ENCODE measurements at regions not wholly inside any gene's neighbourhood (a gene's known extent, or its start where the extent isn't known, plus 50 kb on each side); places are given as distances from the start of the nearest gene placed in this dataset.

GRCh38 chr10:128473396-128473795 lies 347.2 kb upstream of the MKI67 start:
- no peak for DNase-seq

- no peak for DNase-seq
Measured at GRCh38 chr10:128473911-128474310, 347.7 kb upstream of the MKI67 start.

- DNase-seq, result no peak
Measured at GRCh38 chr10:128474571-128474970, 348.3 kb upstream of the MKI67 start.

GRCh38 chr10:128475686-128476367 lies 349.6 kb upstream of the MKI67 start:
- no peak for DNase-seq

GRCh38 chr10:128476368-128476725 lies 350.1 kb upstream of the MKI67 start:
- no peak for DNase-seq

GRCh38 chr10:128476845-128477244 lies 350.6 kb upstream of the MKI67 start:
- no peak for DNase-seq

GRCh38 chr10:128480601-128481000 lies 354.4 kb upstream of the MKI67 start:
- DNase-seq, result no peak

- no peak for DNase-seq
Measured at GRCh38 chr10:128481152-128481840, 355.1 kb upstream of the MKI67 start.

- no peak for DNase-seq
Measured at GRCh38 chr10:128482052-128482451, 355.8 kb upstream of the MKI67 start.

GRCh38 chr10:128483216-128483615 lies 357.0 kb upstream of the MKI67 start:
- DNase-seq, result no peak

GRCh38 chr10:128484041-128484440 lies 357.8 kb upstream of the MKI67 start:
- no peak for DNase-seq

- no peak for DNase-seq
Measured at GRCh38 chr10:128485701-128486235, 359.5 kb upstream of the MKI67 start.

- no peak for DNase-seq
Measured at GRCh38 chr10:128487517-128487916, 361.3 kb upstream of the MKI67 start.

- no peak for DNase-seq
Measured at GRCh38 chr10:128489324-128490247, 363.4 kb upstream of the MKI67 start.

- DNase-seq, result no peak
Measured at GRCh38 chr10:128491686-128492085, 365.5 kb upstream of the MKI67 start.

GRCh38 chr10:128493811-128494210 lies 367.6 kb upstream of the MKI67 start:
- no peak for DNase-seq

GRCh38 chr10:128494665-128495064 lies 368.4 kb upstream of the MKI67 start:
- no peak for DNase-seq

- no peak for DNase-seq
Measured at GRCh38 chr10:128497660-128498377, 371.6 kb upstream of the MKI67 start.

- no peak for DNase-seq
Measured at GRCh38 chr10:128498378-128498730, 372.1 kb upstream of the MKI67 start.

- no peak for DNase-seq
Measured at GRCh38 chr10:128498746-128499145, 372.5 kb upstream of the MKI67 start.

- DNase-seq, result no peak
Measured at GRCh38 chr10:128499486-128499885, 373.3 kb upstream of the MKI67 start.

- DNase-seq, result no peak
Measured at GRCh38 chr10:128499956-128500355, 373.7 kb upstream of the MKI67 start.

GRCh38 chr10:128500642-128501041 lies 374.4 kb upstream of the MKI67 start:
- no peak for DNase-seq

Measured in activated CD4-positive, alpha-beta T cell treated with anti-CD3 and anti-CD28 coated beads, Interleukin-2, Interleukin-6, amounts not matched to agents 100 ng/mL and 50 ng/mL, durations not matched to agents 16 hours and 8 hours (primary cell).